NAMALWA (cell line): ENCODE measurements at regions not wholly inside any gene's neighbourhood (a gene's known extent, or its start where the extent isn't known, plus 50 kb on each side); places are given as distances from the start of the nearest gene placed in this dataset.
A peak's percentile ranks its signal among the peaks of the same experiment; 100 is the strongest.
"Not testable (repeated sequence)": the region's sequence is repeated elsewhere in the genome, so short reads cannot be mapped to it uniquely, and the experiment has no call there.

Experiments
- DNase-seq: peaks from one replicate; pipeline ENCODE4 v3.0.0-alpha.2; 2015; ENCODE audit warnings: low spot score

GRCh38 chr2:94737145-94737544, 134.1 kb upstream of the TEKT4 start:
- not testable (repeated sequence) for DNase-seq

- not testable (repeated sequence) for DNase-seq
Observed at GRCh38 chr2:94737736-94738342, 133.4 kb upstream of the TEKT4 start.

DNA sequence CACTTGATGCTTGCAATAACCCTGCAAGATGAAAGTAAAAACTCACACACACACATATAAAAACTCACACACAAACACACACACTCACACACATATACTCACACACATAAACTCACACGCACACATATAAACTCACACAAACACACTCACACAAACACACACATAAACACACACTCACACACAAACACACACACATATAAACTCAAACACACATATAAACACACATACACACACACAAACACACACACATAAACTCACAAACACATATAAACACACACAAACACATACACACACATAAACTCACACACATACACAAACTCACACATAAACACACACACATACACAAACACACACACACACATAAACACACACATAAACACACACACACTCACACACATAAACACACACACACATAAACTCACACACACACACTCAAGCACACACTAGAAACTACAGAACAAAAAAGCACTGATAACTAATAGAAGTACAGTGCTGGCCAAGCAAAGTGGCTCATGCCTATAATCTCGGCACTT, 117.7 kb upstream of the TEKT4 start:
- DNase-seq, result no peak

- DNase-seq, result no peak
Observed at GRCh38 chr2:94758546-94758945, 112.7 kb upstream of the TEKT4 start.

DNA sequence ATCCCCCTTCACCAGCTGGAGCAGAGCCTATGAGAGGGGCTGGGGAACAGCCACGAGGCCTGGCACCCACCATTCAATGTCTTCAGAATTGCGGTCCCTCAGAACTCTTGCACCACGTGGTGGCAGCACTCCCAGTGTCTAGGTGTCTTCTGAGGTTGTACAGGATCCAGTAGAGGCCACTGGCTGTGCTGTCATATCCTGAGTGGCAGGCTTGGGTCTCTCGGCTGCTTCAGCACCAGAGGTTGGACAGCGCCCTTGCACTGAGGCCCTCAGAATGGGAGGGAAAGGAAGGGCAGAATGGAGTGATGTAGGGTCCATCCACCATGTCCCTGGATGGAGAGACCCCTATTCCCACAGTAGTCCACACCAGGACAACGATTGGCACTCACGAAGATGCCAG, 112.0 kb upstream of the TEKT4 start:
- DNase-seq, result peak; percentile 63

GRCh38 chr2:94762600-94762999, 108.6 kb upstream of the TEKT4 start:
- DNase-seq, result no peak

- DNase-seq, result no peak
Observed at GRCh38 chr2:94763318-94763717, 107.9 kb upstream of the TEKT4 start.

GRCh38 chr2:94764331-94764730, 106.9 kb upstream of the TEKT4 start:
- DNase-seq, result not testable (repeated sequence)

GRCh38 chr2:94767336-94767735, 103.9 kb upstream of the TEKT4 start:
- DNase-seq, result no peak

GRCh38 chr2:94769733-94770132, 101.5 kb upstream of the TEKT4 start:
- DNase-seq, result no peak

GRCh38 chr2:94774851-94775250, 96.4 kb upstream of the TEKT4 start:
- no peak for DNase-seq

- DNase-seq, result no peak
Observed at GRCh38 chr2:94776036-94776435, 95.2 kb upstream of the TEKT4 start.

GRCh38 chr2:94785105-94785504, 86.1 kb upstream of the TEKT4 start:
- not testable (repeated sequence) for DNase-seq

- DNase-seq, result not testable (repeated sequence)
Observed at GRCh38 chr2:94786424-94786823, 84.8 kb upstream of the TEKT4 start.

- DNase-seq, result not testable (repeated sequence)
Observed at GRCh38 chr2:94790169-94790568, 81.1 kb upstream of the TEKT4 start.

GRCh38 chr2:94797235-94797634, 74.0 kb upstream of the TEKT4 start:
- DNase-seq, result peak; percentile 25
